DOHH2 (cell line): ENCODE measurements at regions not wholly inside any gene's neighbourhood (a gene's known extent, or its start where the extent isn't known, plus 50 kb on each side); places are given as distances from the start of the nearest gene placed in this dataset.

Source experiments
- H3F3A ChIP-seq: fragments of 200-600 bp; sonication (generic), shearing (Covaris generic); 2 replicates; pipeline ENCODE4 v1.6.0; 2016; ENCODE audit warnings: antibody characterized with exemption, mild to moderate bottlenecking; ENCODE audit not compliant: control insufficient read depth, insufficient read depth
- H3K27ac ChIP-seq: fragments of 200-600 bp; sonication (generic); 2 replicates; pipeline ENCODE4 v1.5.1; 2014; ENCODE audit warnings: low read depth, mild to moderate bottlenecking, low read length, moderate library complexity
- H3K27me3 ChIP-seq: fragments of 200-600 bp; sonication (generic); 2 replicates; pipeline ENCODE4 v1.6.1; 2014; ENCODE audit warnings: mild to moderate bottlenecking, low read length, mixed read lengths; ENCODE audit not compliant: control insufficient read depth
- H3K36me3 ChIP-seq: fragments of 200-600 bp; sonication (generic); 2 replicates; pipeline ENCODE4 v1.6.1; 2014; ENCODE audit warnings: mild to moderate bottlenecking, low read length, moderate library complexity, mixed read lengths; ENCODE audit not compliant: control insufficient read depth
- H3K4me1 ChIP-seq: fragments of 200-600 bp; sonication (generic); 2 replicates; pipeline ENCODE4 v1.6.1; 2014; ENCODE audit warnings: mild to moderate bottlenecking, low read length, mixed read lengths; ENCODE audit not compliant: control insufficient read depth
- H3K4me2 ChIP-seq: fragments of 200-600 bp; sonication (generic); 2 replicates; pipeline ENCODE4 v1.6.0; 2014; ENCODE audit warnings: mild to moderate bottlenecking, low read length, moderate library complexity
- H3K4me3 ChIP-seq: fragments of 200-600 bp; sonication (generic); 2 replicates; pipeline ENCODE4 v1.5.1; 2014; ENCODE audit warnings: mild to moderate bottlenecking, low read length, mixed read lengths
- H3K79me2 ChIP-seq: fragments of 200-600 bp; sonication (generic); 2 replicates; pipeline ENCODE4 v1.6.1; 2014; ENCODE audit warnings: mild to moderate bottlenecking, low read length, mixed read lengths; ENCODE audit not compliant: control insufficient read depth
- H3K9me2 ChIP-seq: fragments of 200-600 bp; sonication (generic); replicated peaks from 2 replicates; pipeline ENCODE4 v1.6.1; 2014; ENCODE audit warnings: mild to moderate bottlenecking, low read length, mixed read lengths; ENCODE audit not compliant: control insufficient read depth
- H3K9me3 ChIP-seq: fragments of 200-600 bp; sonication (generic); 2 replicates; pipeline ENCODE4 v1.6.1; 2014; ENCODE audit warnings: antibody characterized with exemption, low read length, mixed read lengths; ENCODE audit not compliant: control insufficient read depth, insufficient read depth
- H4K20me1 ChIP-seq: fragments of 200-600 bp; sonication (generic); 2 replicates; pipeline ENCODE4 v1.6.0; 2014; ENCODE audit warnings: low read depth, mild to moderate bottlenecking, antibody characterized with exemption, low read length, moderate library complexity; ENCODE audit not compliant: control insufficient read depth, insufficient read depth
- EZH2phosphoT487 ChIP-seq: fragments of 200-600 bp; sonication (generic); IDR thresholded peaks from 2 replicates; pipeline ENCODE4 v1.6.1; 2017; ENCODE audit warnings: borderline replicate concordance, mild to moderate bottlenecking, antibody characterized with exemption, low read length, moderate library complexity, mixed read lengths
- TF ChIP-seq, protein P1 (sequence below): fragments of 200-600 bp; sonication (generic); IDR thresholded peaks from one replicate; pipeline ENCODE4 v1.5.1; 2014; ENCODE audit warnings: antibody characterized with exemption, mild to moderate bottlenecking, low read depth, low read length; ENCODE audit not compliant: poor library complexity, severe bottlenecking

DNA sequence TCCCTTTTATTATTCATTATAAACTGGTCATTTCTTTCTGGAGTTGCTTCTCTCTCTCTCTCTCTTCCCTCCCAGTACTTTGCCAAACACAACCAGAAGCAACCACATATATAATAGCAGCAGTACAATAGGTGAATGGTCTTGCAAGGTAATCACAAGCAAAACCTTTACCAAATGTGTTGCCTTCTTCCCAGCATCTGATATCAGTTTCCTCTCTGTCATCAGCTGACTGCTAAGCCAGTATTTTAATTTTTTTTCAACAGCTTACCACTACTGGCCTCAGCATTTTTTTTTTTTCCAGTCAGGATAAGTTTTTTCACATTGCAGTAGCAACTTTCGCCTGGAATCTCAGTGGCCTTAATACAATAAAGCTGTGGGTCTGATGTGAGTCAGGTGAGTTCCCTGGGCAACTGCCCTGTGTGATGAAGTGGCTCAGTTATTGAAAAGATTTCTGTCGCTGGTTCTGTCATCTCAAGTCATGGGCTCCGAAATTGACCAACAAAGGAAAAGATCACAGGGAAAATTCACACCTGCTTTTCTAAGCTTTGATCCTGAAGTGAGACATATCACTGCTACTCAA, 282.5 kb upstream of the AMIGO2 start:
- no peak overlapping the region for H3K27ac ChIP-seq

GRCh38 chr12:47361389-47362021, 281.7 kb upstream of the AMIGO2 start:
- Histone ChIP-seq H3K9me2 (no peaks in the 10 kb centered on the region), H3K9me3 (no peaks in the 10 kb centered on the region), H4K20me1 (no peaks in the 10 kb centered on the region), H3K4me2 (peak overlapping the region; percentile 67), H3K27ac (no peak overlapping the region), H3K27me3 (no peaks in the 10 kb centered on the region; the same call in 1 of the 2 replicates), H3K79me2 (no peaks in the 10 kb centered on the region), H3K4me3 (peak overlapping the region; percentile 57), H3F3A (0 out of 2 replicates have a peak, but pooled peaks cover 3% of the 10 kb centered on the region), H3K4me1 (peaks cover 28% of the 10 kb centered on the region), H3K36me3 (no peaks in the 10 kb centered on the region)
- TF ChIP-seq, protein P1, sequence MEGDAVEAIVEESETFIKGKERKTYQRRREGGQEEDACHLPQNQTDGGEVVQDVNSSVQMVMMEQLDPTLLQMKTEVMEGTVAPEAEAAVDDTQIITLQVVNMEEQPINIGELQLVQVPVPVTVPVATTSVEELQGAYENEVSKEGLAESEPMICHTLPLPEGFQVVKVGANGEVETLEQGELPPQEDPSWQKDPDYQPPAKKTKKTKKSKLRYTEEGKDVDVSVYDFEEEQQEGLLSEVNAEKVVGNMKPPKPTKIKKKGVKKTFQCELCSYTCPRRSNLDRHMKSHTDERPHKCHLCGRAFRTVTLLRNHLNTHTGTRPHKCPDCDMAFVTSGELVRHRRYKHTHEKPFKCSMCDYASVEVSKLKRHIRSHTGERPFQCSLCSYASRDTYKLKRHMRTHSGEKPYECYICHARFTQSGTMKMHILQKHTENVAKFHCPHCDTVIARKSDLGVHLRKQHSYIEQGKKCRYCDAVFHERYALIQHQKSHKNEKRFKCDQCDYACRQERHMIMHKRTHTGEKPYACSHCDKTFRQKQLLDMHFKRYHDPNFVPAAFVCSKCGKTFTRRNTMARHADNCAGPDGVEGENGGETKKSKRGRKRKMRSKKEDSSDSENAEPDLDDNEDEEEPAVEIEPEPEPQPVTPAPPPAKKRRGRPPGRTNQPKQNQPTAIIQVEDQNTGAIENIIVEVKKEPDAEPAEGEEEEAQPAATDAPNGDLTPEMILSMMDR: peak; percentile 28
- no peak for TF ChIP-seq EZH2phosphoT487

More for the DNA sequence above, 282.5 kb upstream of the AMIGO2 start:
- Histone ChIP-seq H3K4me2 (no peak overlapping the region), H4K20me1 (no peaks in the 10 kb centered on the region), H3K9me3 (no peaks in the 10 kb centered on the region), H3K4me3 (no peak overlapping the region), H3K79me2 (no peaks in the 10 kb centered on the region), H3F3A (0 out of 2 replicates have a peak, but pooled peaks cover 3% of the 10 kb centered on the region), H3K36me3 (no peaks in the 10 kb centered on the region), H3K9me2 (no peaks in the 10 kb centered on the region), H3K27me3 (no peaks in the 10 kb centered on the region; the same call in 1 of the 2 replicates), H3K4me1 (peaks cover 22% of the 10 kb centered on the region)
- no peak for TF ChIP-seq EZH2phosphoT487
- TF ChIP-seq, protein P1: no peak

DNA sequence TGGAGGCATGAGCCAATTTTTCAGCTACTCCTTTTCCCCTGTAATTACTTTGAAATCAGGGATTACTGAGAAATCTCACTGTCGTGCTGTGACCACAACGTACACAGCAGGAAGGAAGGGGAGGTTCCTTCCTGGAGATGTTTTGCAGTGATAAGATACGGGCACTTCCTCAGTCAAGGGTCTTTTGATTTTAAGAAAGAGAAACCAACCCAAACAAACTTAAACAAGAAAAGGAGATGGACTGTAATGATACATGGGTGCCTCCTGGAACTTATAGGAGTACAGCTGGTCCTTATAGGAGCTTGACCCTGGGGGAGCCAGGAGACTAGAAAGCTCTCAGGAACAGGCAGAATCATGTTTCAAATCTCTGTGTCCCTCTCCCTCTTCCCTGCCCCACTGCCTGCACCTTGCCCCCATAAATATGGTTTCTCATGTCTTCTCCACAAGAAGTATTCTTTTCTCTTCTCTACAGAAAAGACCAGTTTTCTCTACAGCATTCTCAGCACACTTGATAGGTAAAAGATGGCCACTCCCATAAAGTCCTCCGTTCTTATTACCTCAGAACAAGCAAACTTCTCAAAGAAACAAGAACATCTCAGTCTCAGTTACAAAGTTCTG, 281.1 kb upstream of the AMIGO2 start:
- Histone ChIP-seq H3K79me2 (no peaks in the 10 kb centered on the region), H3K27me3 (no peaks in the 10 kb centered on the region), H3K9me3 (no peaks in the 10 kb centered on the region), H3K9me2 (no peaks in the 10 kb centered on the region), H3K27ac (peak overlapping the region; percentile 14), H3K4me3 (peak overlapping the region; percentile 57), H3K4me1 (peaks cover 34% of the 10 kb centered on the region), H3K4me2 (peak overlapping the region; percentile 67), H4K20me1 (no peaks in the 10 kb centered on the region), H3F3A (0 out of 2 replicates have a peak, but pooled peaks cover 4% of the 10 kb centered on the region), H3K36me3 (no peaks in the 10 kb centered on the region)
- TF ChIP-seq, protein P1: no peak
- no peak for TF ChIP-seq EZH2phosphoT487
